ENCODE measurements at regions not wholly inside any gene's neighbourhood (a gene's known extent, or its start where the extent isn't known, plus 50 kb on each side); places are given as distances from the start of the nearest gene placed in this dataset.

DNA sequence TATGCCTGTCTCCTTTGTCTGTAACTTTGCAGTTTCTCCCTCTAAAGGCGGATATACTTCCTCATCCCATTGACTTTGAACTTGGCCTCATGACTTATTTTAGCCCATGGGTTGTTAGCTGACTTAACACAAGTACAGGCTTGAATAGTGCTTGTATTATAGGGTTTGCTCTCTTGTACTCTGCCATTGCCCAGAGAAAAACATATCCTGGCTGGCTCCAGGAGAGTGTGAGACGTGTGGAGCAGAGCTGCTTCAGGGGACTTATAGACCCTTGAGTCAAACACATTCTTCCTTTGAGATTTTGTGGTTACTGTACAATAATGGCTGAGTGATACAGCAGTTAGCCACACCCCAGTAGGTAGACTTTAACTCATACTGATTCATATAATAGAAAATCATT lies 124.0 kb downstream of the RAP2B start:
- Mint-ChIP-seq H3K27ac (peak overlapping the region in 1 of 2 donors; percentile 1), H3K9me3 (no peaks in the 10 kb centered on the region), H3K36me3 (peaks cover 0 to 6% of the 10 kb centered on the region in 2 donors)
- DNase-seq (ENCODE audit: low spot score in 2 of 2) (no peak), ATAC-seq (peak; percentile 34 to 46)

DNA sequence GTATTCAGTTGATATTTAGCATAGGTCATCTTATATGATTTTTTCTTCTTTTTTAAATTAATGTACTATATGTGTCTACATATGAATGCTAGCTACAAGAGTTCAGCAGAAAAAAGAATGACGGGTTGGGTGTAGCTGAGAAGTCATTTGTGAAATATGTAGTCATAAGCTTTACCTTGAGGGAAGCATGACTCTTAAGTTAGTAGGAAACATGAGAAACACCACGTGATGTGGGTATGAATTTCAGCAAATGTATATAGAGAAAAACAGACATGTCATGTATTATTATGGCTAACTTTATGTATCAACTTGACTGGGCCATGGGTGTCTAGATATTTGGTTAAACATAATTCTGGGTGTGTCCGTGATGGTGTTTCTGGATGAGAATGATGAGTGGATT lies 125.0 kb downstream of the RAP2B start:
- Mint-ChIP-seq H3K36me3 (peaks cover 0 to 2% of the 10 kb centered on the region in 2 donors), H3K27ac (no peak overlapping the region), H3K9me3 (no peaks in the 10 kb centered on the region)
- ATAC-seq, result peak; percentile 37 to 72
- no peak for DNase-seq (ENCODE audit: low spot score in 2 of 2)

- no peaks in the 10 kb centered on the region for H3K36me3 Mint-ChIP-seq
- peak overlapping the region in 1 of 2 donors; percentile 7 for H3K27ac Mint-ChIP-seq
- ATAC-seq, result peak; percentile 46 to 49
- H3K9me3 Mint-ChIP-seq, result no peaks in the 10 kb centered on the region
- no peak for DNase-seq (ENCODE audit: low spot score in 2 of 2)
These were observed 127.3 kb downstream of the RAP2B start for GRCh38 chr3:153289334-153289808.

DNA sequence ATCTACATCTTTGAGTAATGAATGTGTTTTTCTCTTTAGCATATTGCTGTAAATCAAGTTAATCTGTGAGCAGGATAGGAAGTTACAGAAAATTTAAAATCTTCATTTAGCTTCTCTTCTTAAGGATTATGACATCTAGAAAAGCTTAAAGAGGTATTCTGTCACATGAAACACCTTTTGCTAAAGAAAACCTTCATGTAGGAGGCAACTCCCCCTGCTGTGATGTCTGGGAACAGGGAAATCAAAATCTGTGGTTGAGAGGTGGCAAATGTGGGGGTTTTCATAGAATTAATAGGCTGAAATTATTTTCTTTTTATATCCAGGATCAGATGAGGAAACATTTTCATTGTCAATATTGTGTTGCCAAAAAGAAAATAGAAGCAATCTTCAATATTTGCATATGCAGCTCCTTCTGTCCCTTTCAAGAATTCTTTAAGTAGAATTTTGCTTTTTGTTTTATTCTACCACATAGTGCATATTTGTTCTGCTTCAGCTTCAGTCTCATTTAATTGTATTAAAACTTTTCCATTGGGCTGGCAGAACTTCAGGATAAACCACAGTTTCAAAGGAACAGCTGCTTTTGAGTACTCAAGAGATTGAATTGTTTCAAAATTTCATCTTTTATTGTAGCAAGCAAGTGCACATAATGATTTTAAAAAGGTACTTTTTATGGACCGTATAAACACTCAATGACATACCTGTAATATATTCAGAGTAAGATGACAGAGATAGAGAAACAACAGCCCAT lies 128.4 kb downstream of the RAP2B start:
- no peak overlapping the region for H3K27ac Mint-ChIP-seq
- H3K36me3 Mint-ChIP-seq, result no peaks in the 10 kb centered on the region

DNA sequence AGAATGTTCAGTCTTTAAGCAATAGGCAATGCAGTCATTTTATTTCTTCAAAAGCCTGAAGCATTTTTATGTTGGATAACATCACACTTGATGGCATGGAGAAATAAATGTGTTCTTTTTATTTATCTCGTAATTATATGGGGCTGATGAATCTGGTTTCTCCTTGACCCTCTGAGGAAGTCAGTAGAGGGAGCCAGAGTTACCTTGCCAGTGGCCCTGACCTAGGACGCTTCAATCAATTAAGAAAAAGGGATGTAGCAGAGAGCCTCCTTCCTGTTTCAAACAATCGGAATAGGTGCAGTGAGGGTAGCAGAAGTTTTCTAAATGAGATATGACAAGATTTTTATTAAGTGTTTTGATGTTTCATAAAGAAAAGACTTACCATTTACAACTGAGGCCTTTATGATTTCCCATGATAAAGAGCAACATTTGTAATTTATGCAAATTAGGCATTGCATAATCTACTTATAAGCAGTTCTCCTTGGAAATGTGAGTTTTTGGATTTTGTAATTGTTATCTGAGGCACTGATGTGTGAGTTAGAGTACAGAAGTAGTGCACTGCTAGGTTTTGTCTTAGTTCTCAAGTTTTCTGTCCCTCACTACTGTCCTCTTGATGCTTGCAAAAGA lies 129.1 kb downstream of the RAP2B start:
- ATAC-seq (peak in 1 of 2 donors; percentile 67), DNase-seq (ENCODE audit: low spot score in 2 of 2) (no peak)
- Mint-ChIP-seq H3K9me3 (no peaks in the 10 kb centered on the region), H3K36me3 (no peaks in the 10 kb centered on the region), H3K27ac (no peak overlapping the region)

More for the DNA sequence above, 128.4 kb downstream of the RAP2B start:
- no peaks in the 10 kb centered on the region for H3K9me3 Mint-ChIP-seq
- ATAC-seq (no peak), DNase-seq (ENCODE audit: low spot score in 2 of 2) (no peak)

- ATAC-seq, result no peak
- DNase-seq (ENCODE audit: low spot score in 2 of 2), result no peak
- Mint-ChIP-seq H3K36me3 (no peaks in the 10 kb centered on the region), H3K27ac (no peak overlapping the region), H3K9me3 (no peaks in the 10 kb centered on the region)
These were observed 131.2 kb downstream of the RAP2B start for GRCh38 chr3:153293265-153293664.

- H3K27ac Mint-ChIP-seq, result no peak overlapping the region
- DNase-seq (ENCODE audit: low spot score in 2 of 2) (no peak), ATAC-seq (no peak)
- H3K9me3 Mint-ChIP-seq, result no peaks in the 10 kb centered on the region
- H3K36me3 Mint-ChIP-seq, result no peaks in the 10 kb centered on the region
These were observed 133.9 kb downstream of the RAP2B start for GRCh38 chr3:153295901-153296300.

DNA sequence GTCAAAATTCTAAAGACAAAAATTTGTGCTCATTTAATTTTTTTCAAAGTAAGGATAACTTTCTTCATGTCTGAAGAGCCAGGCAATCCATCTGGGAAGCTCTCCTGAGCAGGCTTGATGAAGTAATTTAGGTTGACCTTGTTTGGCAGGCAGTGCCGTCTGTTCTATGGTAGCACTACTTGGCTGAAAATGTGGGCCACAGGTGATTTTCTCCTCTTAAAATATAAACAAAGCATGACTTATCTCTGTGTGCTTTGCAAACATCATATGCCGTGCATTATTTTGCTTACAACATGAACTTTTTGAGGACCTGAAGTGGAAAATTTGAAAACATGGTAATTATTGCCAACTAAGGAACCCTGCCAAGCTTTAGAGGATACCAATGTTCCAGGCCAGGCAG lies 143.2 kb downstream of the RAP2B start:
- DNase-seq (ENCODE audit: low spot score in 2 of 2) (no peak), ATAC-seq (no peak)
- no peaks in the 10 kb centered on the region for H3K36me3 Mint-ChIP-seq
- no peaks in the 10 kb centered on the region for H3K9me3 Mint-ChIP-seq
- no peak overlapping the region for H3K27ac Mint-ChIP-seq

- ATAC-seq, result no peak
- Mint-ChIP-seq H3K9me3 (peaks cover 0 to 6% of the 10 kb centered on the region in 2 donors), H3K36me3 (peaks cover 0 to 5% of the 10 kb centered on the region in 2 donors), H3K27ac (no peak overlapping the region)
- no peak for DNase-seq (ENCODE audit: low spot score in 2 of 2)
These were observed 149.5 kb downstream of the RAP2B start for GRCh38 chr3:153311541-153311940.

DNA sequence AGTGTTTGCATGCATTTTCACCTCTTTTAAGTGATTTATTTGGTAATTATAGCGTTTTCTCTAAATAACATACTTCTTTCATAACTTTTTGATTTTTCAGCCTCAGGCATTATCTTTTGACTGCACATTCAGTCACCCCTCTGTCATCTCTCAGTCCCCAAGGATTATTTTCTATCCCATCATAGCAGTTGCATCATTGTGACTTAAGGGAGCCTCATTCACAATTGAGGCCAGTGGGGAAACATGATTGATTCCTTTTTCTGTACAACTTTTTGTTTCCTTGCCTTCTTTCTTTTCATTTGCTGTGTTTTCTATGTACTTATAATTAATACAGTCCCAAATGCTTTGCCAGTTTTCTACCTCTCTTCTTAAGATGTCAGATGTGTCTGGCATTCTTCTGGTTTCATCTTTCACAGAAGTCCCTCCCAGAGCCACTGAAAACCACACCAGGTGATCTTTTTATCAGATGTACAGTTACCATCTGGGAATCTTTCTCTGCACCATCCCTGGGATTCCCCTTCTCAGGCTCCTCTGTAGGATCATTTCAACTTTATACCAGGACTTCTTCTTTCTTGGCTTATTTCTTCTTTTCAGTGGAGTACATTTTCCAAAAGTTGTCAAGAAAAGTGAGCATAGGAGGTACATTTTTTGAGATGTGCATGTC lies 151.4 kb downstream of the RAP2B start:
- H3K36me3 Mint-ChIP-seq, result peaks cover 0 to 5% of the 10 kb centered on the region in 2 donors
- DNase-seq (ENCODE audit: low spot score in 2 of 2) (no peak), ATAC-seq (no peak)
- H3K9me3 Mint-ChIP-seq, result peaks cover 0 to 6% of the 10 kb centered on the region in 2 donors
- H3K27ac Mint-ChIP-seq, result no peak overlapping the region

DNA sequence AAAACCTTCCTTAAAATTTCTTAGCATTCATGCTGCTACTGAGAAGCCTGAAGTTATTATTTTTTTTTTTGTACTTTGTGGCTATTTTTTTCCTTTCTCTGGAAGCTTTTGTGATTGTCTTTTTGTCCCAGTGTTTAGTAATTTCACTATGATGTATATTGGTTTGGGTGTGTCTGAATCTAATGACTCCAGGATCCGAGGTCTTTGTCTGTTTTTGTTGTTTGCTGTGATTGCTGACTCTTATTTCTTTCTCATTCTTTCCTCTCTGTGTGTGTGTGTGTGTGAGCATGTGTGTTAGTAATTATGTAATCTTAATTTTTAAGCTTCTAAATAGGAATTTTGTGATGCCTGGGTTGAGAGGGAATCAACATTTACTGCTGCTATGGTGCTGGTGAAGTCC lies 152.0 kb downstream of the RAP2B start:
- Mint-ChIP-seq H3K36me3 (peaks cover 0 to 5% of the 10 kb centered on the region in 2 donors), H3K9me3 (peaks cover 0 to 6% of the 10 kb centered on the region in 2 donors), H3K27ac (no peak overlapping the region)
- no peak for DNase-seq (ENCODE audit: low spot score in 2 of 2)
- no peak for ATAC-seq

DNA sequence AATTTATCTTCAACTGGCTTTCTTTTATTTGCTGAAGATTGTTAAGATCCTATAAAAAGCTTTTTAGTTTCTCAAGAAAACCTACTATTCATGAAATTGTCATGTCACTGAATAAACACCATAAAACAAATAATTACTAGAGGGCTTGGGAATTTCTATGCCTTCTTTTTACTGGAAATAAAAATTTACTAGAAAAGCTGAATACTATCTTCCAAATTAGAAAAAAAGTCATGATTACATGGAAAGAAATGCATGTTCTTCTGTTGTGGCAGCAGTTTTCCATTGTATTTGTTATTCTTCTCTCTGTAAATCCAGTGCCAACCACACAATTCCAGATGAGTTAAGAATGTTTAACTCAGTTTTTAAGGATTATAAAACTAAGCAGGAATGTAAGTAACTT lies 153.8 kb downstream of the RAP2B start:
- Mint-ChIP-seq H3K36me3 (peaks cover 0 to 5% of the 10 kb centered on the region in 2 donors), H3K9me3 (peaks cover 0 to 6% of the 10 kb centered on the region in 2 donors), H3K27ac (no peak overlapping the region)
- no peak for ATAC-seq
- no peak for DNase-seq (ENCODE audit: low spot score in 2 of 2)

DNA sequence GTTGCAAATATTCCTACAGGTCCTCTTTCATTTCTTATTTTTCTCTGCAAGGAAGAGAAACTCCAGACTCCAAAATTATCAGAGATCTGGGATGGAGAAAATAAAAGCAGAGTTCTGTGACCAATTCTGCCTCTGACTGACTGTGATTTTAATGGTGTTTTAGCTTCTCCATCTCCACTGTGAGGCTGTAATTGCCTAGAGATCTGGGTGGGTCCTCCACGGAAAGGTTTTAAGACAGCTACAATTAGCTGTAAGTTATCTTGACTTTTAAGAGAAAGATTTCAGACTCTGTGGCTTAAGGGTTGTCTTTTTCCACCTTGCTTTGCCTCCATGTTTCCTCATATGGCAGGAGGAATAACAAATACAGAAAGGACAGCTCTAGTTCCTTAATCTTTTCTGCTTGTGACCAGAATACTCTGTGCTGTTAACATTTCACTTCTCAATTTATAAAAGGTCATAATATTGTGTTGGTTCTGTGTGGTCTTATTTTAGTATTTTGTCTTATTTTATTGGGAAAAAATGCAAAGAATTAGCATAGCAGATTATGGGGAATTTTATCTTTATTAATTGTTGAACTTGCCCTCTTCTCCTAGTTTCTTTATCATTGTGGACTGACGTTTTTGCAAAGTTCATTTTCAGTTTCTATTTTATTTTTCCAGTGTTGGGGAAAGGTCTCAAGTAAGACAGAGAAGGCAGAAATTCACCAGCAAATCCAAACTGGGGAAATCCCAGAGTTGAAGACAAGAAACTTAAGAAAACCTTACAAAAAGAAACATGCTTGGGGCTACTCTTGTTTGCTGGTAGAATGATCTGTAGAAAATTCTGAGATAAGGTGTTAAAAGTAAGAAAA lies 157.9 kb downstream of the RAP2B start:
- ATAC-seq (peak in 1 of 2 donors; percentile 68), DNase-seq (ENCODE audit: low spot score in 2 of 2) (no peak)
- H3K27ac Mint-ChIP-seq, result peak overlapping the region; percentile 3 to 90
- peaks cover 0 to under 1% of the 10 kb centered on the region in 2 donors for H3K36me3 Mint-ChIP-seq
- peaks cover 0 to 1% of the 10 kb centered on the region in 2 donors for H3K9me3 Mint-ChIP-seq

GRCh38 chr3:153320585-153321128 lies 158.6 kb downstream of the RAP2B start:
- DNase-seq (ENCODE audit: low spot score in 2 of 2) (no peak), ATAC-seq (no peak)
- Mint-ChIP-seq H3K36me3 (no peaks in the 10 kb centered on the region), H3K27ac (peak overlapping the region in 1 of 2 donors; percentile 90), H3K9me3 (no peaks in the 10 kb centered on the region)

GRCh38 chr3:153328690-153329089 lies 166.7 kb downstream of the RAP2B start:
- DNase-seq (ENCODE audit: low spot score in 2 of 2) (no peak), ATAC-seq (no peak)
- Mint-ChIP-seq H3K9me3 (peaks cover 0 to 3% of the 10 kb centered on the region in 2 donors), H3K27ac (no peak overlapping the region), H3K36me3 (peaks cover 0 to 4% of the 10 kb centered on the region in 2 donors)

DNA sequence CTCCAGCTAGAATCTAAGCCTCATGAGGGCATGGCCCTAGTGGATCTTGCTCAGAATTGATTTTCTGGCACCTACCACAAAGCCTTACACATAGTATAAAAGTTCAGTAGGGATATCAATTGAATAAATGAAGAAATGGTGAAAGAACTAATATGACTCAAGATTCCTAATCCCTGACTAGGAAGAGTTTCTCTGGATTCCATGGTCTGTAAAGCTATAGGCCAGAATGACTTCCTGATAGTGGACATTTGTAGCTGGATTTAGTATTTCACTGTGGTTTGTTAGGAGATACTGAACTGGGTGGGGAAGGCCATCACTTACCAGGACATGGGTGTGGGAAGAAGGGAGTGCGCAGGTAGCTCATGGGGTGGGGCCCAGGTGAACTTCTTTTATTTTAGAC lies 168.9 kb downstream of the RAP2B start:
- no peak overlapping the region for H3K27ac Mint-ChIP-seq
- no peak for DNase-seq (ENCODE audit: low spot score in 2 of 2)
- peaks cover 0 to 3% of the 10 kb centered on the region in 2 donors for H3K9me3 Mint-ChIP-seq
- no peak for ATAC-seq
- H3K36me3 Mint-ChIP-seq, result peaks cover 0 to 4% of the 10 kb centered on the region in 2 donors
